Neural cell (in vitro differentiated cells): ENCODE measurements at regions not wholly inside any gene's neighbourhood (a gene's known extent, or its start where the extent isn't known, plus 50 kb on each side); places are given as distances from the start of the nearest gene placed in this dataset.

Experiments used
- H2AFZ ChIP-seq: fragments of 200-600, 300-800 bp; sonication (generic), shearing (Covaris generic); 2 replicates; pipeline ENCODE4 v1.6.0; 2014; ENCODE audit warnings: low read depth, mild to moderate bottlenecking, antibody characterized with exemption, low read length, moderate library complexity
- H3F3A ChIP-seq: fragments of 200-600 bp; shearing (Covaris generic); 2 replicates; pipeline ENCODE4 v1.6.1; 2016; ENCODE audit warnings: mild to moderate bottlenecking, moderate library complexity, mixed read lengths, antibody characterized with exemption, low read length; ENCODE audit not compliant: insufficient read depth, poor library complexity, severe bottlenecking
- H3K27ac ChIP-seq: fragments of 200-600, 300-800 bp; sonication (generic), shearing (Covaris generic); 2 replicates; pipeline ENCODE4 v1.5.1; 2014; ENCODE audit warnings: mild to moderate bottlenecking, low read length, moderate library complexity
- H3K27me3 ChIP-seq: fragments of 300-800, 200-600 bp; sonication (generic), shearing (Covaris generic); 2 replicates; pipeline ENCODE4 v1.6.0; 2014; ENCODE audit warnings: mild to moderate bottlenecking, low read depth, low read length, moderate library complexity; ENCODE audit not compliant: insufficient read depth
- H3K36me3 ChIP-seq: fragments of 300-800, 200-600 bp; sonication (generic), shearing (Covaris generic); 2 replicates; pipeline ENCODE4 v1.5.1; 2014; ENCODE audit warnings: mild to moderate bottlenecking, antibody characterized with exemption, low read length, moderate library complexity; ENCODE audit not compliant: insufficient read depth
- H3K4me2 ChIP-seq: fragments of 300-800, 200-600 bp; sonication (generic), shearing (Covaris generic); 2 replicates; pipeline ENCODE4 v1.6.0; 2014; ENCODE audit warnings: mild to moderate bottlenecking, low read length
- H3K4me3 ChIP-seq: fragments of 300-800, 200-600 bp; sonication (generic), shearing (Covaris generic); 2 replicates; pipeline ENCODE4 v1.5.1; 2014; ENCODE audit warnings: mild to moderate bottlenecking, low read length, moderate library complexity
- H3K79me2 ChIP-seq: fragments of 200-600 bp; shearing (Covaris generic); replicated peaks from 2 replicates; pipeline ENCODE4 v1.6.0; 2014; ENCODE audit warnings: mild to moderate bottlenecking, low read length, moderate library complexity; ENCODE audit not compliant: insufficient read depth
- H3K9ac ChIP-seq: fragments of 300-800, 200-600 bp; sonication (generic), shearing (Covaris generic); 2 replicates; pipeline ENCODE4 v1.6.1; 2016; ENCODE audit warnings: mild to moderate bottlenecking, low read length, mixed read lengths
- H3K9me2 ChIP-seq: fragments of 200-600 bp; shearing (Covaris generic); 2 replicates; pipeline ENCODE4 v1.6.1; 2016; ENCODE audit warnings: mild to moderate bottlenecking, low read length, mixed read lengths; ENCODE audit not compliant: insufficient read depth
- H3K9me3 ChIP-seq: fragments of 200-600, 300-800 bp; sonication (generic), shearing (Covaris generic); 2 replicates; pipeline ENCODE4 v1.6.1; 2016; ENCODE audit warnings: mild to moderate bottlenecking, mixed run types, low read length, moderate library complexity, mixed read lengths
- H4K20me1 ChIP-seq: fragments of 200-600 bp; shearing (Covaris generic); 2 replicates; pipeline ENCODE4 v1.6.1; 2016; ENCODE audit warnings: mild to moderate bottlenecking, mixed run types; ENCODE audit not compliant: insufficient read depth
- EP300 ChIP-seq: fragments of 450-650 bp; conservative IDR thresholded peaks from 2 replicates; pipeline ENCODE4 v1.6.1; 2014; ENCODE audit warnings: antibody characterized with exemption, mild to moderate bottlenecking, moderate library complexity; ENCODE audit not compliant: poor library complexity, severe bottlenecking
- EZH2 ChIP-seq: fragments of 200-600, 300-800 bp; shearing (Covaris generic), sonication (generic); IDR thresholded peaks from 2 replicates; pipeline ENCODE4 v1.6.1; 2014; ENCODE audit warnings: antibody characterized with exemption, low read length, borderline replicate concordance, mild to moderate bottlenecking; ENCODE audit not compliant: insufficient read depth, poor library complexity, severe bottlenecking
- MXI1 ChIP-seq: fragments of 450-650 bp; conservative IDR thresholded peaks from 2 replicates; pipeline ENCODE4 v1.6.1; 2014; ENCODE audit warnings: antibody characterized with exemption, mild to moderate bottlenecking; ENCODE audit not compliant: poor library complexity, severe bottlenecking
- POLR2AphosphoS5 ChIP-seq: IDR thresholded peaks from 2 replicates; pipeline ENCODE4 v1.6.1; 2012
- RAD21 ChIP-seq: fragments of 450-650 bp; conservative IDR thresholded peaks from 2 replicates; pipeline ENCODE4 v1.6.1; 2014; ENCODE audit warnings: antibody characterized with exemption, mild to moderate bottlenecking, moderate library complexity
- SMC3 ChIP-seq: fragments of 450-650 bp; conservative IDR thresholded peaks from 2 replicates; pipeline ENCODE4 v1.6.1; 2014; ENCODE audit warnings: antibody characterized with exemption, mild to moderate bottlenecking, moderate library complexity; ENCODE audit not compliant: poor library complexity
- TAF1 ChIP-seq: IDR thresholded peaks from 2 replicates; pipeline ENCODE4 v1.6.1; 2012; ENCODE audit warnings: low read depth
- TF ChIP-seq, protein P1 (sequence below): IDR thresholded peaks from 2 replicates; pipeline ENCODE4 v1.6.1; 2012; ENCODE audit warnings: borderline replicate concordance
- TF ChIP-seq, protein P2 (sequence below): fragments of 450-650 bp; IDR thresholded peaks from 2 replicates; pipeline ENCODE4 v1.5.1; 2014; ENCODE audit warnings: antibody characterized with exemption, mild to moderate bottlenecking, moderate library complexity; ENCODE audit not compliant: poor library complexity, severe bottlenecking

DNA sequence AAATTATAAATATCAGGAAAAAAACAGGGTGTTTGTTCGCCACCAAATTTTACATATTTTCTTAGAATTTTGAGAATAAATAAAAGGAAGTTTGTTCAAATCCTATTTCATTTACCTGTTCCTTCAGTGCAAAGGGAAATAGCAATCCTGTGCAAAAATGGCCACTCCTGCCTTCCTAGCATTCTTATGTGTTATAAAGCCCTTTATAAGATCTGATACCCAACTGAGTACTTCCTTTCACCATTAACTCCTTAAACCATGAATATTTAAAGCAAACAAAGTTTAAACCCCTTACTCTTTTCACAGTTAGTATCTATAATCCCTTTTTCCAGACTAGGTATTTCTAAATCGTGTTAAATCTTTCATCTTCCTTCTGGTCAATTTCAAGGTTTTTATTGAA, 427.8 kb downstream of the NR4A2 start:
- H3K9me2 ChIP-seq: no peaks in the 10 kb centered on the region
- no peaks in the 10 kb centered on the region for H3K36me3 ChIP-seq
- H4K20me1 ChIP-seq: no peaks in the 10 kb centered on the region
- no peak overlapping the region for H2AFZ ChIP-seq
- TF ChIP-seq RAD21 (no peak), EP300 (no peak), TAF1 (no peak), EZH2 (no peak), SMC3 (no peak), MXI1 (no peak)
- TF ChIP-seq, protein P1, sequence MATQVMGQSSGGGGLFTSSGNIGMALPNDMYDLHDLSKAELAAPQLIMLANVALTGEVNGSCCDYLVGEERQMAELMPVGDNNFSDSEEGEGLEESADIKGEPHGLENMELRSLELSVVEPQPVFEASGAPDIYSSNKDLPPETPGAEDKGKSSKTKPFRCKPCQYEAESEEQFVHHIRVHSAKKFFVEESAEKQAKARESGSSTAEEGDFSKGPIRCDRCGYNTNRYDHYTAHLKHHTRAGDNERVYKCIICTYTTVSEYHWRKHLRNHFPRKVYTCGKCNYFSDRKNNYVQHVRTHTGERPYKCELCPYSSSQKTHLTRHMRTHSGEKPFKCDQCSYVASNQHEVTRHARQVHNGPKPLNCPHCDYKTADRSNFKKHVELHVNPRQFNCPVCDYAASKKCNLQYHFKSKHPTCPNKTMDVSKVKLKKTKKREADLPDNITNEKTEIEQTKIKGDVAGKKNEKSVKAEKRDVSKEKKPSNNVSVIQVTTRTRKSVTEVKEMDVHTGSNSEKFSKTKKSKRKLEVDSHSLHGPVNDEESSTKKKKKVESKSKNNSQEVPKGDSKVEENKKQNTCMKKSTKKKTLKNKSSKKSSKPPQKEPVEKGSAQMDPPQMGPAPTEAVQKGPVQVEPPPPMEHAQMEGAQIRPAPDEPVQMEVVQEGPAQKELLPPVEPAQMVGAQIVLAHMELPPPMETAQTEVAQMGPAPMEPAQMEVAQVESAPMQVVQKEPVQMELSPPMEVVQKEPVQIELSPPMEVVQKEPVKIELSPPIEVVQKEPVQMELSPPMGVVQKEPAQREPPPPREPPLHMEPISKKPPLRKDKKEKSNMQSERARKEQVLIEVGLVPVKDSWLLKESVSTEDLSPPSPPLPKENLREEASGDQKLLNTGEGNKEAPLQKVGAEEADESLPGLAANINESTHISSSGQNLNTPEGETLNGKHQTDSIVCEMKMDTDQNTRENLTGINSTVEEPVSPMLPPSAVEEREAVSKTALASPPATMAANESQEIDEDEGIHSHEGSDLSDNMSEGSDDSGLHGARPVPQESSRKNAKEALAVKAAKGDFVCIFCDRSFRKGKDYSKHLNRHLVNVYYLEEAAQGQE: no peak
- no peaks in the 10 kb centered on the region for H3K79me2 ChIP-seq
- no peak overlapping the region for H3K4me2 ChIP-seq
- no peaks in the 10 kb centered on the region for H3K9me3 ChIP-seq
- no peaks in the 10 kb centered on the region for H3F3A ChIP-seq
- H3K27ac ChIP-seq: no peak overlapping the region
- no peak overlapping the region for H3K4me3 ChIP-seq
- H3K27me3 ChIP-seq: no peaks in the 10 kb centered on the region
- no peak overlapping the region for H3K9ac ChIP-seq

DNA sequence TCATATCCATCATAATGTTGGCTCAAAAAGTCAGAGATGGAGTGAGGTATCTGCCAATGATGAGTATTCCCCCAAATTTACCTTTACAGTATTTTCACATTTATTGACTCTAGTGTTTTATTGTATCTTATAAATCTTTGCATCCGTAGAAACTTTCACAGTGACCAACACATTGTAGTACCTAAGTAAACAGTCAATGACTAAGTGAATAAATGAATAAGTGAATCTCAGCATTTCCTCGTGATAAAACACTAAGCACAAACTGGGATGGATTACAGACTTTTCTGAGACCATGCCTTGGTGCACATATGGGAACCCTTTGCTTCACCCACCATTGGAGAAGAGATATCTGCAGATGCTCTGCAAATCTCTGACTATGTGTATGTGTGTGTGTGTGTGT, 429.9 kb downstream of the NR4A2 start:
- Histone ChIP-seq H3K9ac (no peak overlapping the region), H3K4me2 (no peak overlapping the region), H3F3A (no peaks in the 10 kb centered on the region), H3K9me2 (no peaks in the 10 kb centered on the region), H3K79me2 (no peaks in the 10 kb centered on the region), H3K36me3 (no peaks in the 10 kb centered on the region), H2AFZ (no peak overlapping the region), H3K9me3 (no peaks in the 10 kb centered on the region), H3K4me3 (no peak overlapping the region), H3K27me3 (no peaks in the 10 kb centered on the region), H3K27ac (no peak overlapping the region), H4K20me1 (no peaks in the 10 kb centered on the region)
- no peak for TF ChIP-seq POLR2AphosphoS5
- no peak for TF ChIP-seq MXI1
- no peak for TF ChIP-seq EP300
- TF ChIP-seq TAF1: no peak
- no peak for TF ChIP-seq EZH2
- no peak for TF ChIP-seq SMC3
- TF ChIP-seq, protein P1: no peak
- no peak for TF ChIP-seq RAD21
- TF ChIP-seq, protein P2, sequence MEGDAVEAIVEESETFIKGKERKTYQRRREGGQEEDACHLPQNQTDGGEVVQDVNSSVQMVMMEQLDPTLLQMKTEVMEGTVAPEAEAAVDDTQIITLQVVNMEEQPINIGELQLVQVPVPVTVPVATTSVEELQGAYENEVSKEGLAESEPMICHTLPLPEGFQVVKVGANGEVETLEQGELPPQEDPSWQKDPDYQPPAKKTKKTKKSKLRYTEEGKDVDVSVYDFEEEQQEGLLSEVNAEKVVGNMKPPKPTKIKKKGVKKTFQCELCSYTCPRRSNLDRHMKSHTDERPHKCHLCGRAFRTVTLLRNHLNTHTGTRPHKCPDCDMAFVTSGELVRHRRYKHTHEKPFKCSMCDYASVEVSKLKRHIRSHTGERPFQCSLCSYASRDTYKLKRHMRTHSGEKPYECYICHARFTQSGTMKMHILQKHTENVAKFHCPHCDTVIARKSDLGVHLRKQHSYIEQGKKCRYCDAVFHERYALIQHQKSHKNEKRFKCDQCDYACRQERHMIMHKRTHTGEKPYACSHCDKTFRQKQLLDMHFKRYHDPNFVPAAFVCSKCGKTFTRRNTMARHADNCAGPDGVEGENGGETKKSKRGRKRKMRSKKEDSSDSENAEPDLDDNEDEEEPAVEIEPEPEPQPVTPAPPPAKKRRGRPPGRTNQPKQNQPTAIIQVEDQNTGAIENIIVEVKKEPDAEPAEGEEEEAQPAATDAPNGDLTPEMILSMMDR: no peak
